ENCODE measurements at regions not wholly inside any gene's neighbourhood (a gene's known extent, or its start where the extent isn't known, plus 50 kb on each side); places are given as distances from the start of the nearest gene placed in this dataset.

DNA sequence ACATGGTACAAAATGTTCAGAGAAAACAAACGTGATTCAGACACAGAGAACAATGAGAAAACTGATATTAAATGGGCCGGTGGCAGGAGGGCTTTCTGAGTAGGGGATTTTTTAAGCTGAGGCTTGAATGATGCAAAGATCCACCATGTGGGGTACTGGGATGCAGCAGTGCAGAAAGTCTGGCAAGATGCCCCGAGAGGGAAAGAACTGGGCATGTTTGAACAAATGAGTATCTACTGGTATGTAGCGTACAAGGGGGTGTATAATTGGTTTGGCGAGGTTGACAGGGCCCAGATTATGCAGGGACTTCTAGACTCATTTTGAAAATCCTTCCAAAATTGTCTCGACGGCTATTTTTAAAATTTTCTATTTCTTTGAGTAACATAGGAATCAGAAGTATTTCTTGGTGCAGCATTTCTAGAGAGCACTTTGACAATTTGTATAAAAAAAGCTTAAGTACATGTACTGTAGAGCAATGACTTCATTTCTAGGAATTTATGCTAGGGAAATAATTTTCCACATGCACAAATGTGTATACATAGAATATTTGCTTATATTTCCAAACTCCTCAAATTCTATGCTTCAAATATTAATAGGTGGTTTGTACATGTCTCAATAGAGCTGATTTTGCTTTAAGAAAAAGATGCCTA lies 119.6 kb upstream of the DOK5 start:
- TF ChIP-seq EZH2phosphoT487 (IDR thresholded peaks at IDR 0.05; ENCODE audit: insufficient read depth, low read depth) (no peak), EZH2 (IDR thresholded peaks at IDR 0.05; ENCODE audit: insufficient read depth, poor library complexity, severe bottlenecking) (no peak)

Measured in GM23248 (cell line).